Liver (tissue), 8 donors: ENCODE measurements at regions not wholly inside any gene's neighbourhood (a gene's known extent, or its start where the extent isn't known, plus 50 kb on each side); places are given as distances from the start of the nearest gene placed in this dataset.
"Not testable (repeated sequence)": the region's sequence is repeated elsewhere in the genome, so short reads cannot be mapped to it uniquely, and the experiment has no call there.

Source experiments
- DNase-seq: peaks from one replicate; pipeline ENCODE4 v3.0.0-alpha.2; 2017; ENCODE audit warnings: low spot score
- H3K27ac ChIP-seq, 2 donors: one replicate each; pipeline ENCODE4 v1.7.0; 2013; ENCODE audit warnings: inconsistent platforms in 2 of 2, low read length in 2 of 2, control low read depth in 1 of 2, low read depth in 1 of 2, mild to moderate bottlenecking in 1 of 2
- H3K27me3 ChIP-seq, 4 donors: one replicate each; pipeline versions ENCODE4 v1.6.1 to v1.7.0; 2013; ENCODE audit warnings: low read length in 3 of 4, inconsistent platforms in 1 of 4, mild to moderate bottlenecking in 1 of 4, moderate library complexity in 1 of 4; ENCODE audit not compliant: control insufficient read depth in 4 of 4, insufficient read depth in 4 of 4
- H3K36me3 ChIP-seq, 4 donors: one replicate each; pipeline versions ENCODE4 v1.6.1 to v1.7.0; 2013; ENCODE audit warnings: low read length in 3 of 4, mild to moderate bottlenecking in 3 of 4, low read depth in 1 of 4, moderate library complexity in 1 of 4; ENCODE audit not compliant: control insufficient read depth in 4 of 4, insufficient read depth in 3 of 4
- H3K4me1 ChIP-seq, 4 donors: one replicate each; pipeline versions ENCODE4 v1.6.1 to v1.7.0; 2013; ENCODE audit warnings: low read length in 3 of 4, mild to moderate bottlenecking in 3 of 4, moderate library complexity in 1 of 4; ENCODE audit not compliant: control insufficient read depth in 4 of 4, insufficient read depth in 4 of 4
- H3K4me3 ChIP-seq, 3 donors: one replicate each; pipeline versions ENCODE4 v1.6.1 to v1.7.0; 2013; ENCODE audit warnings: low read length in 3 of 3, control low read depth in 1 of 3, low read depth in 1 of 3, mild to moderate bottlenecking in 1 of 3
- H3K9ac ChIP-seq, 2 donors: one replicate each; pipeline ENCODE4 v1.7.0; 2013; ENCODE audit warnings: low read length in 2 of 2, mild to moderate bottlenecking in 2 of 2, moderate library complexity in 2 of 2, control low read depth in 1 of 2, low read depth in 1 of 2
- H3K9me3 ChIP-seq, 4 donors: one replicate each; pipeline versions ENCODE4 v1.6.1 to v1.7.0; 2013; ENCODE audit warnings: low read length in 3 of 4; ENCODE audit not compliant: control insufficient read depth in 4 of 4
- HNF4G ChIP-seq: IDR thresholded peaks from 2 replicates; pipeline ENCODE4 v1.6.1; 2016; ENCODE audit warnings: antibody characterized with exemption
- JUND ChIP-seq, 2 donors: IDR thresholded peaks; 2 replicates each; pipeline ENCODE4 v1.6.1; 2016; ENCODE audit warnings: antibody characterized with exemption in 2 of 2
- RXRA ChIP-seq, 2 donors: IDR thresholded peaks; 2 replicates each; pipeline ENCODE4 v1.6.1; 2017 to 2018; ENCODE audit warnings: antibody characterized with exemption in 2 of 2, mild to moderate bottlenecking in 1 of 2
- SP1 ChIP-seq: IDR thresholded peaks from 2 replicates; pipeline ENCODE4 v1.6.1; 2018; ENCODE audit warnings: antibody characterized with exemption, mild to moderate bottlenecking
- TAF1 ChIP-seq: conservative IDR thresholded peaks from 2 replicates; pipeline ENCODE4 v1.6.1; 2016; ENCODE audit warnings: antibody characterized with exemption, mild to moderate bottlenecking
- YY1 ChIP-seq: IDR thresholded peaks from 2 replicates; pipeline ENCODE4 v1.6.1; 2016; ENCODE audit warnings: antibody characterized with exemption, mild to moderate bottlenecking
- WGBS: extraction: QIAGEN DNeasy Blood & Tissue Kit; methylation state at CpG from one replicate; pipeline ENCODE4 v1.1.7; 2013; 5-methylcytosine and 5-hydroxymethylcytosine counted together
- TF ChIP-seq, protein P1 (sequence below): IDR thresholded peaks from 2 replicates; pipeline ENCODE4 v1.6.1; 2016; ENCODE audit warnings: antibody characterized with exemption
- TF ChIP-seq, protein P2 (sequence below): IDR thresholded peaks from 2 replicates; pipeline ENCODE4 v1.6.1; 2016; ENCODE audit warnings: antibody characterized with exemption, mild to moderate bottlenecking
- TF ChIP-seq, protein P3 (sequence below): IDR thresholded peaks from 2 replicates; pipeline ENCODE4 v1.6.1; 2016; ENCODE audit warnings: antibody characterized with exemption
- TF ChIP-seq, protein P4 (sequence below): fragments of 150-350 bp; IDR thresholded peaks from 2 replicates; pipeline ENCODE4 v1.5.1; 2017; ENCODE audit warnings: improper control_type of control experiment, low read depth, low read length; ENCODE audit not compliant: missing input control
- TF ChIP-seq, protein P5 (sequence below): IDR thresholded peaks from 2 replicates; pipeline ENCODE4 v1.6.1; 2016; ENCODE audit warnings: antibody characterized with exemption
- donor health status: healthy.
- donor health status: healthy.
- donor health status: healthy.
- donor health status: healthy.
- donor health status: healthy.

DNA sequence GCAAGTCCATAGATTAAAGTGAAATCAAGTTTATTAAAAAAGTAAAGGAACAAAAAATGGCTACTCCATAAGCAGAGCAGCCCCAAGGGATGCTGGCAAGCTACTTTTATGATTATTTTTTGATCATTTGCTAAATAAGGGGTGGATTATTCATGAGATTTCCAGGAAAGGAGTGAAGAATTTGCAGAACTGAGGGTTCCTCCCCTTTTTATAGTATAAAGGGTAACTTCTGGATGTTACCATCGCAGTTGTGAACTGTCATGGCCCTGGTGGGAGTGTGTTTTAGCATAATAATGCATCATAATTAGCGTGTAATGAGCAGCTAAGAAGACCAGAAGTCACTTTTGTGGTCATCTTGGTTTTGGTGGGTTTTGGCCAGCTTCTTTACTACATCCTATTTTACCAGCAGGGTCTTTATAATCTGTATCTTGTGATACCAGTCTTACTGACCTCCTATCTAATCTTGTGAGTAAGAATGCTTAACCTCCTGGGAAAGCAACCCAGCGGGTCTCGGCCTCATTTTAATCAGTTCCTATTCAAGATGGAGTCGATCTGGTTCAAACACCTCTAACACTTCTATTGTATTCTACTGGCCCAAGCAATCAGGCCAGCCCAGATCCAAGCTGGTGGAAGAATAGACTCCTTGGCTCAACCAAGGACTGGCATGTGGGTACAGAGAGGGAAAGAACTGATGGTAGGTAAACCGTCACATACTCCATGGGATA, 87.9 kb upstream of the NPSR1 start:
- WGBS = 87% methylated on average over 6 of the region's 6 CpGs
- H3K9ac ChIP-seq = no peak overlapping the region
- no peaks in the 10 kb centered on the region for H3K4me1 ChIP-seq
- H3K4me3 ChIP-seq = no peak overlapping the region
- H3K9me3 ChIP-seq = no peaks in the 10 kb centered on the region
- no peak for DNase-seq
- H3K27me3 ChIP-seq = no peaks in the 10 kb centered on the region
- TF ChIP-seq TAF1 = no peak
- TF ChIP-seq, protein P1, sequence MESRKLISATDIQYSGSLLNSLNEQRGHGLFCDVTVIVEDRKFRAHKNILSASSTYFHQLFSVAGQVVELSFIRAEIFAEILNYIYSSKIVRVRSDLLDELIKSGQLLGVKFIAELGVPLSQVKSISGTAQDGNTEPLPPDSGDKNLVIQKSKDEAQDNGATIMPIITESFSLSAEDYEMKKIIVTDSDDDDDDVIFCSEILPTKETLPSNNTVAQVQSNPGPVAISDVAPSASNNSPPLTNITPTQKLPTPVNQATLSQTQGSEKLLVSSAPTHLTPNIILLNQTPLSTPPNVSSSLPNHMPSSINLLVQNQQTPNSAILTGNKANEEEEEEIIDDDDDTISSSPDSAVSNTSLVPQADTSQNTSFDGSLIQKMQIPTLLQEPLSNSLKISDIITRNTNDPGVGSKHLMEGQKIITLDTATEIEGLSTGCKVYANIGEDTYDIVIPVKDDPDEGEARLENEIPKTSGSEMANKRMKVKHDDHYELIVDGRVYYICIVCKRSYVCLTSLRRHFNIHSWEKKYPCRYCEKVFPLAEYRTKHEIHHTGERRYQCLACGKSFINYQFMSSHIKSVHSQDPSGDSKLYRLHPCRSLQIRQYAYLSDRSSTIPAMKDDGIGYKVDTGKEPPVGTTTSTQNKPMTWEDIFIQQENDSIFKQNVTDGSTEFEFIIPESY = no peak
- H3K36me3 ChIP-seq = no peaks in the 10 kb centered on the region
- no peak overlapping the region for H3K27ac ChIP-seq

DNA sequence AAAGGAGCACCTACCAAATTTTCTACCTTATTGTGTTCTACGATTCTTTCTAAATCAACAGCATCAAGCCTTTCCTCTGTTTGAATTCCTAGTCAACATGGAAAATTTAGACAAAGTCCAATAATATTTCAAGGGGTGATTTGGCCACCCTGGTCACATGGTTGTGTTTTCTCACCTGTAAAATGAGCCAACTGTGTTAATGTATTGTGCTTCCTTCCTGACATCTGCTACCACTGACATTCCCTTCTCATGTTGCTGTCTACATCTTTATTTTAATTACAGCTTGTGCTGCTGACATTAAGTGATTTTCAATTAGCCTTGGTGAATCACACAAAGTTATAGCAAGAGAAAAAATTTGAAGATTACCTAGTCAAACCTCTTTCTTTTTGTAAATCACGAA, 83.0 kb upstream of the NPSR1 start:
- Histone ChIP-seq H3K9me3 (no peaks in the 10 kb centered on the region), H3K27me3 (no peaks in the 10 kb centered on the region), H3K36me3 (no peaks in the 10 kb centered on the region), H3K4me1 (no peaks in the 10 kb centered on the region), H3K27ac (no peak overlapping the region), H3K4me3 (no peak overlapping the region), H3K9ac (no peak overlapping the region)
- 75% methylated on average over 2 of the region's 2 CpGs for WGBS
- TF ChIP-seq, protein P2, sequence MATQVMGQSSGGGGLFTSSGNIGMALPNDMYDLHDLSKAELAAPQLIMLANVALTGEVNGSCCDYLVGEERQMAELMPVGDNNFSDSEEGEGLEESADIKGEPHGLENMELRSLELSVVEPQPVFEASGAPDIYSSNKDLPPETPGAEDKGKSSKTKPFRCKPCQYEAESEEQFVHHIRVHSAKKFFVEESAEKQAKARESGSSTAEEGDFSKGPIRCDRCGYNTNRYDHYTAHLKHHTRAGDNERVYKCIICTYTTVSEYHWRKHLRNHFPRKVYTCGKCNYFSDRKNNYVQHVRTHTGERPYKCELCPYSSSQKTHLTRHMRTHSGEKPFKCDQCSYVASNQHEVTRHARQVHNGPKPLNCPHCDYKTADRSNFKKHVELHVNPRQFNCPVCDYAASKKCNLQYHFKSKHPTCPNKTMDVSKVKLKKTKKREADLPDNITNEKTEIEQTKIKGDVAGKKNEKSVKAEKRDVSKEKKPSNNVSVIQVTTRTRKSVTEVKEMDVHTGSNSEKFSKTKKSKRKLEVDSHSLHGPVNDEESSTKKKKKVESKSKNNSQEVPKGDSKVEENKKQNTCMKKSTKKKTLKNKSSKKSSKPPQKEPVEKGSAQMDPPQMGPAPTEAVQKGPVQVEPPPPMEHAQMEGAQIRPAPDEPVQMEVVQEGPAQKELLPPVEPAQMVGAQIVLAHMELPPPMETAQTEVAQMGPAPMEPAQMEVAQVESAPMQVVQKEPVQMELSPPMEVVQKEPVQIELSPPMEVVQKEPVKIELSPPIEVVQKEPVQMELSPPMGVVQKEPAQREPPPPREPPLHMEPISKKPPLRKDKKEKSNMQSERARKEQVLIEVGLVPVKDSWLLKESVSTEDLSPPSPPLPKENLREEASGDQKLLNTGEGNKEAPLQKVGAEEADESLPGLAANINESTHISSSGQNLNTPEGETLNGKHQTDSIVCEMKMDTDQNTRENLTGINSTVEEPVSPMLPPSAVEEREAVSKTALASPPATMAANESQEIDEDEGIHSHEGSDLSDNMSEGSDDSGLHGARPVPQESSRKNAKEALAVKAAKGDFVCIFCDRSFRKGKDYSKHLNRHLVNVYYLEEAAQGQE = no peak
- TF ChIP-seq, protein P3, sequence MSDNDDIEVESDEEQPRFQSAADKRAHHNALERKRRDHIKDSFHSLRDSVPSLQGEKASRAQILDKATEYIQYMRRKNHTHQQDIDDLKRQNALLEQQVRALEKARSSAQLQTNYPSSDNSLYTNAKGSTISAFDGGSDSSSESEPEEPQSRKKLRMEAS = no peak
- TF ChIP-seq, protein P4, sequence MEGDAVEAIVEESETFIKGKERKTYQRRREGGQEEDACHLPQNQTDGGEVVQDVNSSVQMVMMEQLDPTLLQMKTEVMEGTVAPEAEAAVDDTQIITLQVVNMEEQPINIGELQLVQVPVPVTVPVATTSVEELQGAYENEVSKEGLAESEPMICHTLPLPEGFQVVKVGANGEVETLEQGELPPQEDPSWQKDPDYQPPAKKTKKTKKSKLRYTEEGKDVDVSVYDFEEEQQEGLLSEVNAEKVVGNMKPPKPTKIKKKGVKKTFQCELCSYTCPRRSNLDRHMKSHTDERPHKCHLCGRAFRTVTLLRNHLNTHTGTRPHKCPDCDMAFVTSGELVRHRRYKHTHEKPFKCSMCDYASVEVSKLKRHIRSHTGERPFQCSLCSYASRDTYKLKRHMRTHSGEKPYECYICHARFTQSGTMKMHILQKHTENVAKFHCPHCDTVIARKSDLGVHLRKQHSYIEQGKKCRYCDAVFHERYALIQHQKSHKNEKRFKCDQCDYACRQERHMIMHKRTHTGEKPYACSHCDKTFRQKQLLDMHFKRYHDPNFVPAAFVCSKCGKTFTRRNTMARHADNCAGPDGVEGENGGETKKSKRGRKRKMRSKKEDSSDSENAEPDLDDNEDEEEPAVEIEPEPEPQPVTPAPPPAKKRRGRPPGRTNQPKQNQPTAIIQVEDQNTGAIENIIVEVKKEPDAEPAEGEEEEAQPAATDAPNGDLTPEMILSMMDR = no peak
- TF ChIP-seq, protein P1 = no peak
- TF ChIP-seq RXRA (IDR thresholded peaks at IDR 0.05) = no peak
- TF ChIP-seq SP1 = no peak
- no peak for TF ChIP-seq YY1
- no peak for TF ChIP-seq JUND (IDR thresholded peaks at IDR 0.05)
- TF ChIP-seq, protein P5, sequence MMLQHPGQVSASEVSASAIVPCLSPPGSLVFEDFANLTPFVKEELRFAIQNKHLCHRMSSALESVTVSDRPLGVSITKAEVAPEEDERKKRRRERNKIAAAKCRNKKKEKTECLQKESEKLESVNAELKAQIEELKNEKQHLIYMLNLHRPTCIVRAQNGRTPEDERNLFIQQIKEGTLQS = no peak
- no peak for TF ChIP-seq HNF4G
- DNase-seq = no peak

DNA sequence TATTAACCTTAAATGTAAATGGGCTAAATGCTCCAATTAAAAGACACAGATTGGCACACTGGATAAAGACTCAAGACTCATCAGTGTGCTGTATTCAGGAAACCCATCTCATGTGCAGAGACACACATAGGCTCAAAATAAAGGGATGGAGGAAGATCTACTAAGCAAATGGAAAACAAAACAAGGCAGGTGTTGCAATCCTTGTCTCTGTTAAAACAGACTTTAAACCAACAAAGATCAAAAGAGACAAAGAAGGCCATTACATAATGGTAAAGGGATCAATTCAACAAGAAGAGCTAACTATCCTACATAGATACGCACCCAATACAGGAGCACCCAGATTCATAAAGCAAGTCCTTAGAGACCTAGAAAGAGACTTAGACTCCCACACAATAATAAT, 80.1 kb upstream of the NPSR1 start:
- H3K4me1 ChIP-seq, DNase-seq, H3K9me3 ChIP-seq, H3K27me3 ChIP-seq, H3K4me3 ChIP-seq, H3K27ac ChIP-seq, H3K9ac ChIP-seq, H3K36me3 ChIP-seq: not testable (repeated sequence)
- WGBS = 85% methylated on average over 1 of the region's 1 CpG

DNA sequence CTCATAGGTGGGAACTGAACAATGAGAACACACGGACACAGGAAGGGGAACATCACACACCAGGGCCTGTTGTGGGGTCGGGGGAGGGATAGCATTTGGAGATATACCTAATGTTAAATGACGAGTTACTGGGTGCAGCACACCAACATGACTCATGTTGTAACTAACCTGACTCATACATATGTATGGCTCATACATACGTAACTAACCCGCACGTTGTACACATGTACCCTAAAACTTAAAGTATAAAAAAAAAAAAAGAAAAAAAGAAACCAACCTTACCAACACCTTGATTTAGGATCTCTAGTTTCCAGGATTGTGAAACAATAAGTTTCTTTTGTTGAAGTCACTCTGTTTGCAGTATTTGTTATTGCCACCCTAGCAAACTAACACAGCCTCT, 76.3 kb upstream of the NPSR1 start:
- not testable (repeated sequence) for DNase-seq, H3K9ac ChIP-seq, H3K27ac ChIP-seq, H3K4me3 ChIP-seq, H3K4me1 ChIP-seq, H3K36me3 ChIP-seq, H3K9me3 ChIP-seq, H3K27me3 ChIP-seq
- WGBS = 92% methylated on average over 6 of the region's 6 CpGs
